Osteoblast (primary cell): ENCODE measurements at regions not wholly inside any gene's neighbourhood (a gene's known extent, or its start where the extent isn't known, plus 50 kb on each side); places are given as distances from the start of the nearest gene placed in this dataset.

ENCODE experiments used
- DNase-seq: peaks from one replicate; pipeline ENCODE4 v3.0.0; 2011; ENCODE audit warnings: low spot score, mixed read lengths; ENCODE audit not compliant: insufficient read length; ENCODE audit errors: missing footprints
- H2AFZ ChIP-seq: 2 replicates; pipeline ENCODE4 v1.6.0; 2011; ENCODE audit warnings: mild to moderate bottlenecking, low read length
- H3K27ac ChIP-seq: 2 replicates; pipeline ENCODE4 v1.5.1; 2011; ENCODE audit warnings: mild to moderate bottlenecking, low read depth, low read length, moderate library complexity
- H3K27me3 ChIP-seq: 2 replicates; pipeline ENCODE4 v1.6.0; 2012; ENCODE audit warnings: mild to moderate bottlenecking, control low read depth, inconsistent platforms, low read length, moderate library complexity; ENCODE audit not compliant: insufficient read depth
- H3K36me3 ChIP-seq: 2 replicates; pipeline ENCODE4 v1.5.1; 2011; ENCODE audit warnings: mild to moderate bottlenecking, low read length, control low read depth, moderate library complexity; ENCODE audit not compliant: insufficient read depth
- H3K4me1 ChIP-seq: 2 replicates; pipeline ENCODE4 v1.5.1; 2011; ENCODE audit warnings: mild to moderate bottlenecking, low read length, control low read depth, moderate library complexity; ENCODE audit not compliant: insufficient read depth
- H3K4me2 ChIP-seq: 2 replicates; pipeline ENCODE4 v1.6.0; 2011; ENCODE audit warnings: mild to moderate bottlenecking, low read length; ENCODE audit not compliant: insufficient read depth
- H3K4me3 ChIP-seq: fragments of 200-600 bp; sonication (generic); 3 replicates; pipeline ENCODE4 v1.5.1; 2012; ENCODE audit warnings: mild to moderate bottlenecking, low read length, inconsistent platforms; ENCODE audit not compliant: insufficient read depth
- H3K79me2 ChIP-seq: 2 replicates; pipeline ENCODE4 v1.6.0; 2012; ENCODE audit warnings: mild to moderate bottlenecking, low read length, control low read depth, inconsistent platforms; ENCODE audit not compliant: insufficient read depth
- H3K9me3 ChIP-seq: 2 replicates; pipeline ENCODE4 v1.5.1; 2011; ENCODE audit warnings: low read depth, low read length, control low read depth
- H4K20me1 ChIP-seq: 2 replicates; pipeline ENCODE4 v1.6.0; 2012; ENCODE audit warnings: mild to moderate bottlenecking, low read length, control low read depth; ENCODE audit not compliant: insufficient read depth
- CTCF ChIP-seq: IDR thresholded peaks from 2 replicates; pipeline ENCODE4 v1.5.1; 2011; ENCODE audit warnings: mild to moderate bottlenecking, low read depth, low read length, moderate library complexity; ENCODE audit errors: extremely low read depth

GRCh38 chr18:77339623-77340022 is 90.0 kb downstream of the GALR1 start:
- Histone ChIP-seq H3K27ac (no peak overlapping the region), H3K79me2 (no peaks in the 10 kb centered on the region), H3K4me2 (no peak overlapping the region), H3K9me3 (peaks cover 3% of the 10 kb centered on the region), H3K4me1 (no peaks in the 10 kb centered on the region), H2AFZ (no peak overlapping the region), H3K27me3 (no peaks in the 10 kb centered on the region), H3K36me3 (no peaks in the 10 kb centered on the region), H4K20me1 (no peaks in the 10 kb centered on the region), H3K4me3 (no peak overlapping the region)
- TF ChIP-seq CTCF: no peak
- no peak for DNase-seq

GRCh38 chr18:77340815-77341214 is 91.2 kb downstream of the GALR1 start:
- no peak overlapping the region for H3K27ac ChIP-seq
- no peak for DNase-seq
- H3K79me2 ChIP-seq: no peaks in the 10 kb centered on the region
- H2AFZ ChIP-seq: no peak overlapping the region
- H3K4me1 ChIP-seq: no peaks in the 10 kb centered on the region
- no peaks in the 10 kb centered on the region for H3K9me3 ChIP-seq
- TF ChIP-seq CTCF: no peak
- H3K4me3 ChIP-seq: no peak overlapping the region
- no peaks in the 10 kb centered on the region for H4K20me1 ChIP-seq
- H3K4me2 ChIP-seq: no peak overlapping the region
- no peaks in the 10 kb centered on the region for H3K36me3 ChIP-seq
- H3K27me3 ChIP-seq: no peaks in the 10 kb centered on the region

- no peaks in the 10 kb centered on the region for H3K36me3 ChIP-seq
- no peak overlapping the region for H3K4me2 ChIP-seq
- H3K9me3 ChIP-seq: no peaks in the 10 kb centered on the region
- TF ChIP-seq CTCF: no peak
- no peak overlapping the region for H2AFZ ChIP-seq
- no peaks in the 10 kb centered on the region for H3K27me3 ChIP-seq
- no peaks in the 10 kb centered on the region for H3K79me2 ChIP-seq
- no peak for DNase-seq
- H4K20me1 ChIP-seq: no peaks in the 10 kb centered on the region
- no peaks in the 10 kb centered on the region for H3K4me1 ChIP-seq
- no peak overlapping the region for H3K4me3 ChIP-seq
- H3K27ac ChIP-seq: no peak overlapping the region
Observed at GRCh38 chr18:77341527-77342325, 92.1 kb downstream of the GALR1 start.

- no peaks in the 10 kb centered on the region for H3K79me2 ChIP-seq
- H3K4me2 ChIP-seq: no peak overlapping the region
- no peaks in the 10 kb centered on the region for H3K36me3 ChIP-seq
- H3K27me3 ChIP-seq: no peaks in the 10 kb centered on the region
- no peak overlapping the region for H3K4me3 ChIP-seq
- H3K27ac ChIP-seq: no peak overlapping the region
- DNase-seq: no peak
- no peak for TF ChIP-seq CTCF
- no peak overlapping the region for H2AFZ ChIP-seq
- no peaks in the 10 kb centered on the region for H4K20me1 ChIP-seq
- H3K9me3 ChIP-seq: no peaks in the 10 kb centered on the region
- no peaks in the 10 kb centered on the region for H3K4me1 ChIP-seq
Observed at GRCh38 chr18:77342736-77343135, 93.1 kb downstream of the GALR1 start.
